ENCODE measurements at regions not wholly inside any gene's neighbourhood (a gene's known extent, or its start where the extent isn't known, plus 50 kb on each side); places are given as distances from the start of the nearest gene placed in this dataset.

DNA sequence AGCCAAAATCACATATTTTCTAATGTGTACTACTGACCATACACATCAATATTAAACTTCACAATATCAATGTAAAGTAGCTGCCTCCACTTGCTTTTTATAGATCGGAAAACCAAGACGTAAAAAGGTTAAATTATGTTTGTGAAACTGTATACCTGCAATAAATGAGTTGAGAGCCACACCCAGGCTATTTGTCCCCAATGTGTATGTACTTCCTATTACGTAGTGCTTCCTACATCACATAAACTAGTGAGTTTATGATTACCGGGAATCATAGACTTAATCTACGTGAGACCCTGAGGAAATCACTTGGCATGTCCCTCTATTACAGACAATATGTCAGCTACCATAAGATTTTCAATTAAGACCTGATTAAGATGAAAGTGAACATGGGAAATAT is 903.4 kb downstream of the RAB28 start:
- TF ChIP-seq TAF1 (IDR thresholded peaks at IDR 0.05; ENCODE audit: borderline replicate concordance, insufficient read depth, low read length), result no peak
- TF ChIP-seq REST (IDR thresholded peaks at IDR 0.05; ENCODE audit: insufficient read depth in 1 of 2, low read depth in 2 of 2, low read length in 2 of 2), result no peak
- no peak for TF ChIP-seq POLR2AphosphoS5 (IDR thresholded peaks at IDR 0.05; ENCODE audit: low read depth, low read length)
- TF ChIP-seq FOXP2 (optimal IDR thresholded peaks at IDR 0.05; ENCODE audit: borderline replicate concordance, extremely low read depth, extremely low read length, insufficient read depth), result no peak
- no peak for TF ChIP-seq SIN3A (IDR thresholded peaks at IDR 0.05; ENCODE audit: borderline replicate concordance, insufficient read depth, low read length)

GRCh38 chr4:12579172-12579571 is 905.0 kb downstream of the RAB28 start:
- TF ChIP-seq POLR2AphosphoS5 (IDR thresholded peaks at IDR 0.05; ENCODE audit: low read depth, low read length), result no peak
- TF ChIP-seq SIN3A (IDR thresholded peaks at IDR 0.05; ENCODE audit: borderline replicate concordance, insufficient read depth, low read length), result no peak
- no peak for TF ChIP-seq TAF1 (IDR thresholded peaks at IDR 0.05; ENCODE audit: borderline replicate concordance, insufficient read depth, low read length)

- TF ChIP-seq REST (IDR thresholded peaks at IDR 0.05; ENCODE audit: insufficient read depth in 1 of 2, low read depth in 2 of 2, low read length in 2 of 2), result no peak
- no peak for TF ChIP-seq FOXP2 (optimal IDR thresholded peaks at IDR 0.05; ENCODE audit: borderline replicate concordance, extremely low read depth, extremely low read length, insufficient read depth)
- no peak for TF ChIP-seq TAF1 (IDR thresholded peaks at IDR 0.05; ENCODE audit: borderline replicate concordance, insufficient read depth, low read length)
- no peak for TF ChIP-seq POLR2AphosphoS5 (IDR thresholded peaks at IDR 0.05; ENCODE audit: low read depth, low read length)
- no peak for TF ChIP-seq SIN3A (IDR thresholded peaks at IDR 0.05; ENCODE audit: borderline replicate concordance, insufficient read depth, low read length)
Measured at GRCh38 chr4:12576409-12576808, 907.7 kb downstream of the RAB28 start.

GRCh38 chr4:12573716-12574115 is 910.4 kb downstream of the RAB28 start:
- TF ChIP-seq TAF1 (IDR thresholded peaks at IDR 0.05; ENCODE audit: borderline replicate concordance, insufficient read depth, low read length) (no peak), REST (IDR thresholded peaks at IDR 0.05; ENCODE audit: insufficient read depth in 1 of 2, low read depth in 2 of 2, low read length in 2 of 2) (no peak), SIN3A (IDR thresholded peaks at IDR 0.05; ENCODE audit: borderline replicate concordance, insufficient read depth, low read length) (no peak), FOXP2 (optimal IDR thresholded peaks at IDR 0.05; ENCODE audit: borderline replicate concordance, extremely low read depth, extremely low read length, insufficient read depth) (no peak), POLR2AphosphoS5 (IDR thresholded peaks at IDR 0.05; ENCODE audit: low read depth, low read length) (no peak)

- TF ChIP-seq TAF1 (IDR thresholded peaks at IDR 0.05; ENCODE audit: borderline replicate concordance, insufficient read depth, low read length), result no peak
- no peak for TF ChIP-seq FOXP2 (optimal IDR thresholded peaks at IDR 0.05; ENCODE audit: borderline replicate concordance, extremely low read depth, extremely low read length, insufficient read depth)
- TF ChIP-seq POLR2AphosphoS5 (IDR thresholded peaks at IDR 0.05; ENCODE audit: low read depth, low read length), result no peak
- no peak for TF ChIP-seq SIN3A (IDR thresholded peaks at IDR 0.05; ENCODE audit: borderline replicate concordance, insufficient read depth, low read length)
- no peak for TF ChIP-seq REST (IDR thresholded peaks at IDR 0.05; ENCODE audit: insufficient read depth in 1 of 2, low read depth in 2 of 2, low read length in 2 of 2)
Measured at GRCh38 chr4:12562476-12563140, 921.5 kb downstream of the RAB28 start.
